Ishikawa (cell line): ENCODE measurements at regions not wholly inside any gene's neighbourhood (a gene's known extent, or its start where the extent isn't known, plus 50 kb on each side); places are given as distances from the start of the nearest gene placed in this dataset.

Experiments
- CEBPB ChIP-seq: IDR thresholded peaks from 2 replicates; pipeline ENCODE4 v1.6.1; 2012
- CREB1 ChIP-seq: IDR thresholded peaks from 2 replicates; pipeline ENCODE4 v1.6.1; 2012; ENCODE audit warnings: low read depth
- EGR1 ChIP-seq: IDR thresholded peaks from 2 replicates; pipeline ENCODE4 v1.6.1; 2012
- EP300 ChIP-seq: IDR thresholded peaks from 2 replicates; pipeline ENCODE4 v1.6.1; 2012; ENCODE audit warnings: borderline replicate concordance
- FOXM1 ChIP-seq: IDR thresholded peaks from 2 replicates; pipeline ENCODE4 v1.6.1; 2012; ENCODE audit warnings: low read depth, borderline replicate concordance
- NFIC ChIP-seq: IDR thresholded peaks from 2 replicates; pipeline ENCODE4 v1.6.1; 2012
- RAD21 ChIP-seq: IDR thresholded peaks from 2 replicates; pipeline ENCODE4 v1.6.1; 2012; ENCODE audit warnings: low read depth
- TAF1 ChIP-seq: IDR thresholded peaks from 2 replicates; pipeline ENCODE4 v1.6.1; 2012; ENCODE audit warnings: low read depth, mild to moderate bottlenecking
- TCF12 ChIP-seq: IDR thresholded peaks from 2 replicates; pipeline ENCODE4 v1.6.1; 2012; ENCODE audit warnings: low read depth
- TEAD4 ChIP-seq: IDR thresholded peaks from 2 replicates; pipeline ENCODE4 v1.6.1; 2012
- USF1 ChIP-seq: IDR thresholded peaks from 2 replicates; pipeline ENCODE4 v1.6.1; 2012
- YY1 ChIP-seq: IDR thresholded peaks from 2 replicates; pipeline ENCODE4 v1.6.1; 2012; ENCODE audit warnings: low read depth
- ZBTB7A ChIP-seq: IDR thresholded peaks from 2 replicates; pipeline ENCODE4 v1.6.1; 2012; ENCODE audit warnings: low read depth
- TF ChIP-seq, protein P1 (sequence below): IDR thresholded peaks from 2 replicates; pipeline ENCODE4 v1.6.1; 2012
- TF ChIP-seq, protein P2 (sequence below): IDR thresholded peaks from 2 replicates; pipeline ENCODE4 v1.6.1; 2012; ENCODE audit warnings: low read depth, mild to moderate bottlenecking

DNA sequence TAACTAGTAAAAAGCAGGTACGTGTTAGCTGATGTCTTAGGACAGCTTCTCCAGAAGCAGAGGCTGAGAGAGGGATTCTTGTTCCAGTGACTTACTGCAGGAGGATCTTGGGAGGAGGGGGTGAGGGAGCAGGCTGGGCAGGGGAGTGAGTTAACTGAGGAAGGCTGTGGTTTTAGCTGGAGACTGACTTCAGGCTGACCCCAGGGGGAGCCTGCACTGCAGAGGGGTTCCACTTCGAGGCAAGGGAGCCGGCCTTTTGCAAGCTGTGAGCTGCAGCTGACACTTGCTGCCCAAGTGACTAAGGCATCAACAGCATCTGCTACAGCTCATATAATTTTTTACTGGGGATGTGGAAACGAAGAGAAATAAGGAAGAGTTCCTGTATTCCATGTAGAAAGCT is 50.4 kb upstream of the SOD1 start:
- TF ChIP-seq, protein P1, sequence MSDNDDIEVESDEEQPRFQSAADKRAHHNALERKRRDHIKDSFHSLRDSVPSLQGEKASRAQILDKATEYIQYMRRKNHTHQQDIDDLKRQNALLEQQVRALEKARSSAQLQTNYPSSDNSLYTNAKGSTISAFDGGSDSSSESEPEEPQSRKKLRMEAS: no peak
- no peak for TF ChIP-seq TCF12
- TF ChIP-seq EGR1: no peak
- TF ChIP-seq CEBPB: no peak
- TF ChIP-seq TAF1: no peak
- no peak for TF ChIP-seq ZBTB7A
- no peak for TF ChIP-seq USF1
- TF ChIP-seq TEAD4: no peak
- TF ChIP-seq NFIC: no peak
- no peak for TF ChIP-seq YY1
- TF ChIP-seq EP300: no peak
- TF ChIP-seq CREB1: no peak
- no peak for TF ChIP-seq RAD21
- TF ChIP-seq, protein P2, sequence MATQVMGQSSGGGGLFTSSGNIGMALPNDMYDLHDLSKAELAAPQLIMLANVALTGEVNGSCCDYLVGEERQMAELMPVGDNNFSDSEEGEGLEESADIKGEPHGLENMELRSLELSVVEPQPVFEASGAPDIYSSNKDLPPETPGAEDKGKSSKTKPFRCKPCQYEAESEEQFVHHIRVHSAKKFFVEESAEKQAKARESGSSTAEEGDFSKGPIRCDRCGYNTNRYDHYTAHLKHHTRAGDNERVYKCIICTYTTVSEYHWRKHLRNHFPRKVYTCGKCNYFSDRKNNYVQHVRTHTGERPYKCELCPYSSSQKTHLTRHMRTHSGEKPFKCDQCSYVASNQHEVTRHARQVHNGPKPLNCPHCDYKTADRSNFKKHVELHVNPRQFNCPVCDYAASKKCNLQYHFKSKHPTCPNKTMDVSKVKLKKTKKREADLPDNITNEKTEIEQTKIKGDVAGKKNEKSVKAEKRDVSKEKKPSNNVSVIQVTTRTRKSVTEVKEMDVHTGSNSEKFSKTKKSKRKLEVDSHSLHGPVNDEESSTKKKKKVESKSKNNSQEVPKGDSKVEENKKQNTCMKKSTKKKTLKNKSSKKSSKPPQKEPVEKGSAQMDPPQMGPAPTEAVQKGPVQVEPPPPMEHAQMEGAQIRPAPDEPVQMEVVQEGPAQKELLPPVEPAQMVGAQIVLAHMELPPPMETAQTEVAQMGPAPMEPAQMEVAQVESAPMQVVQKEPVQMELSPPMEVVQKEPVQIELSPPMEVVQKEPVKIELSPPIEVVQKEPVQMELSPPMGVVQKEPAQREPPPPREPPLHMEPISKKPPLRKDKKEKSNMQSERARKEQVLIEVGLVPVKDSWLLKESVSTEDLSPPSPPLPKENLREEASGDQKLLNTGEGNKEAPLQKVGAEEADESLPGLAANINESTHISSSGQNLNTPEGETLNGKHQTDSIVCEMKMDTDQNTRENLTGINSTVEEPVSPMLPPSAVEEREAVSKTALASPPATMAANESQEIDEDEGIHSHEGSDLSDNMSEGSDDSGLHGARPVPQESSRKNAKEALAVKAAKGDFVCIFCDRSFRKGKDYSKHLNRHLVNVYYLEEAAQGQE: no peak
- TF ChIP-seq FOXM1: no peak

DNA sequence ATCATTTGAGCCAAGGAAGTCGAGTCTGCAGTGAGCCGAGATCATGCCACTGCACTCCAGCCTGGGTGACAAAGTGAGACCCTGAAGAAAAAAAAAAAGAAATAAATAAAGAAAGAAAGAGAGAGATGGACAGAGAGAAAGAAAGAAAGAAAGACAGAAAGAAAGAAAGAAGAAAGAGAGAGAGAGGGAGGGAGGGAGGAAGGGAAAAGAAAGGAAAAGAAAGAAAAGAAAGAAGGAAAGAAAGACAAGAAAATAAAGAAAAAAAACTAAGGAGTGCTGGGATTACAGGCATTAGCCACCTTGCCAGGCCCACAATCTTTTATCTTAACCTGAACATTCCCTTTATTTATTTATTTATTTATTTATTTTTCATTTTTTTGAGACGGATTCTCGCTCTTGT is 51.7 kb upstream of the SOD1 start:
- TF ChIP-seq EP300 (no peak), TAF1 (no peak), NFIC (no peak), ZBTB7A (no peak), RAD21 (no peak), TEAD4 (no peak), CEBPB (no peak), FOXM1 (no peak), YY1 (no peak), TCF12 (no peak), USF1 (no peak), CREB1 (no peak), EGR1 (no peak)
- TF ChIP-seq, protein P2: no peak
- TF ChIP-seq, protein P1: no peak

GRCh38 chr21:31606081-31606874 is 53.2 kb upstream of the SOD1 start:
- TF ChIP-seq NFIC (no peak), ZBTB7A (no peak), TAF1 (no peak), CREB1 (no peak), EP300 (peak; percentile 27; the same call in 1 of the 2 replicates), FOXM1 (no peak), RAD21 (no peak)

DNA sequence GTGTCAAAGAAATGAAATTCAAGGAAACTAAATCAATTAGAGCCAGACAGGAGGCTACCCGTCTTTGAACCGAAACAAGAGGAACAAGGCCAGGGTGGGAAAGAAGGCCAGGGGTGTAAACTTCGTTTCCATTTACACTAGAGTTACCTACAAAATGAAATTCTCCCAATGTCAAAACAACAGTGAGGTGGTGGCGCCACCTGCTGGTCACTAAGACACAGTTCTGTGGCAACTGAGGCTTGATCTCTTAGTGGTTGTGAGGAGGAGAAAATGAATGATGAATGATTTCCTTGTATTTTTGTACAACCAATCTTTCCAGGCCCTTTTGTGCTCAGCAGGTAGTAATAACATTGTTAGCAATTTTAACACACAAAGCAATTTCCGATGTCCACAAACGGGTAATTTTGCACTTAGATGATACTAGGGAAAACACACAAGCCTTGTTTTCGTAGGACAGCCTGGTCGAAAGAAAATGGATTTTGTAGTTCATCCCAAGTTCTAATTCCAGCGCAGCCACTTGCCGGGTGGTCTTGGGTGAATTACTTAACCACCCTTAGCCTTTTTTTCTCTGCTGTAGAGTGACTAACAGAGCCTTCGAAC is 54.8 kb upstream of the SOD1 start:
- TF ChIP-seq TEAD4 (no peak), RAD21 (peak; percentile 92)

GRCh38 chr21:31599563-31599962 is 59.9 kb upstream of the SOD1 start:
- TF ChIP-seq TCF12 (no peak), TEAD4 (no peak), NFIC (no peak), CEBPB (no peak), YY1 (no peak), EP300 (no peak), USF1 (no peak), CREB1 (no peak)
- TF ChIP-seq, protein P2: no peak
